ENCODE measurements at regions not wholly inside any gene's neighbourhood (a gene's known extent, or its start where the extent isn't known, plus 50 kb on each side); places are given as distances from the start of the nearest gene placed in this dataset.

DNA sequence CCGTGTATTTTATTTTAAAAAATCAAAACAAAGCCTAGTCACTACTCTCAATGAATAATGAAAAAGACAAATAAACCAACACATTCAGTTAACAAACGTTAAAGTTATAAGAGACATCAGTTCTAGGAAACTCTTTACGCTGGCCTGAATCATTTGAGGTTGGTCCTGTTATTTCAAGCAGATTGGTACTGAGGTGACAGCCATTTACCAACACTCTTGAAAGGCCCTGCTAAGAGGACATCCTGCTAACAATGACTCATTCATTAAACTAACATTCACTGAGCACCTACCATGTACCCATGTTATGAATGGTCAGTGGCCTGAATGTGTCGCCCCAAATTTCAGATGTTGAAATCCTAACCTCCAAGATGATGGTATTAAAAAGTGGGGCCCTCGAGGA lies 57.1 kb upstream of the ADGRG2 start:
- TF ChIP-seq, protein P1, sequence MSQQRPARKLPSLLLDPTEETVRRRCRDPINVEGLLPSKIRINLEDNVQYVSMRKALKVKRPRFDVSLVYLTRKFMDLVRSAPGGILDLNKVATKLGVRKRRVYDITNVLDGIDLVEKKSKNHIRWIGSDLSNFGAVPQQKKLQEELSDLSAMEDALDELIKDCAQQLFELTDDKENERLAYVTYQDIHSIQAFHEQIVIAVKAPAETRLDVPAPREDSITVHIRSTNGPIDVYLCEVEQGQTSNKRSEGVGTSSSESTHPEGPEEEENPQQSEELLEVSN (IDR thresholded peaks at IDR 0.05; ENCODE audit: borderline replicate concordance, low read depth), result no peak
- no peak for TF ChIP-seq KDM5A (IDR thresholded peaks at IDR 0.05)
- TF ChIP-seq CEBPB (IDR thresholded peaks at IDR 0.05), result no peak
